ENCODE measurements at regions not wholly inside any gene's neighbourhood (a gene's known extent, or its start where the extent isn't known, plus 50 kb on each side); places are given as distances from the start of the nearest gene placed in this dataset.

DNA sequence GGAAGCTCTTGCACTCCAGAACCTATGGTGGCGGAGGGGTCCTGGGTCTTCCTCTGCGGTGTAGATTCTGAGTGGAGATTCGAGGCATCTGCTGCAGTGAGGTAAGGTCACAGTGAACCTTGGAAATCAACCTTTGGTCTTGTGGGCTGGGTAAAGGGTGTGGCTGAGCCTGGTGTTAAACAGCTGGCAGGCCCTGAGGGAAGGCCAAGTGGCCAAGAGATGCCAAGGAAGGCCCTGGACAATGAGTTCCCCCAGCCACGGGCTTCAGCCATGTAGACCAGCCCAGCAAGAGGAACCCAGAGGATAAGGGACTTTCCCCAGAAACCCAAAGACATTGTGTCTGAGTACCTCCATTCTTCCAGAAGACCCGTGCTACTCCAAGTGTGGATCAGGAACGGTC lies 137.2 kb upstream of the ETS2 start:
- TF ChIP-seq, protein P1, sequence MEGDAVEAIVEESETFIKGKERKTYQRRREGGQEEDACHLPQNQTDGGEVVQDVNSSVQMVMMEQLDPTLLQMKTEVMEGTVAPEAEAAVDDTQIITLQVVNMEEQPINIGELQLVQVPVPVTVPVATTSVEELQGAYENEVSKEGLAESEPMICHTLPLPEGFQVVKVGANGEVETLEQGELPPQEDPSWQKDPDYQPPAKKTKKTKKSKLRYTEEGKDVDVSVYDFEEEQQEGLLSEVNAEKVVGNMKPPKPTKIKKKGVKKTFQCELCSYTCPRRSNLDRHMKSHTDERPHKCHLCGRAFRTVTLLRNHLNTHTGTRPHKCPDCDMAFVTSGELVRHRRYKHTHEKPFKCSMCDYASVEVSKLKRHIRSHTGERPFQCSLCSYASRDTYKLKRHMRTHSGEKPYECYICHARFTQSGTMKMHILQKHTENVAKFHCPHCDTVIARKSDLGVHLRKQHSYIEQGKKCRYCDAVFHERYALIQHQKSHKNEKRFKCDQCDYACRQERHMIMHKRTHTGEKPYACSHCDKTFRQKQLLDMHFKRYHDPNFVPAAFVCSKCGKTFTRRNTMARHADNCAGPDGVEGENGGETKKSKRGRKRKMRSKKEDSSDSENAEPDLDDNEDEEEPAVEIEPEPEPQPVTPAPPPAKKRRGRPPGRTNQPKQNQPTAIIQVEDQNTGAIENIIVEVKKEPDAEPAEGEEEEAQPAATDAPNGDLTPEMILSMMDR (IDR thresholded peaks at IDR 0.05 in 2 of 3, conservative IDR thresholded peaks at IDR 0.05 in 1 of 3; ENCODE audit: insufficient read depth in 2 of 3, low read depth in 1 of 3, low read length in 3 of 3), result no peak
- TF ChIP-seq, protein P2, sequence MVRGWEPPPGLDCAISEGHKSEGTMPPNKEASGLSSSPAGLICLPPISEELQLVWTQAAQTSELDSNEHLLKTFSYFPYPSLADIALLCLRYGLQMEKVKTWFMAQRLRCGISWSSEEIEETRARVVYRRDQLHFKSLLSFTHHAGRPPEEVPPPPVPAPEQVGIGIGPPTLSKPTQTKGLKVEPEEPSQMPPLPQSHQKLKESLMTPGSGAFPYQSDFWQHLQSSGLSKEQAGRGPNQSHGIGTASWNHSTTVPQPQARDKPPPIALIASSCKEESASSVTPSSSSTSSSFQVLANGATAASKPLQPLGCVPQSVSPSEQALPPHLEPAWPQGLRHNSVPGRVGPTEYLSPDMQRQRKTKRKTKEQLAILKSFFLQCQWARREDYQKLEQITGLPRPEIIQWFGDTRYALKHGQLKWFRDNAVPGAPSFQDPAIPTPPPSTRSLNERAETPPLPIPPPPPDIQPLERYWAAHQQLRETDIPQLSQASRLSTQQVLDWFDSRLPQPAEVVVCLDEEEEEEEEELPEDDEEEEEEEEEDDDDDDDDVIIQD (CRISPR knock-in tag; IDR thresholded peaks at IDR 0.05), result no peak
- TF ChIP-seq EZH2 (IDR thresholded peaks at IDR 0.05; ENCODE audit: borderline replicate concordance, low read depth, low read length), result no peak
